ENCODE measurements at regions not wholly inside any gene's neighbourhood (a gene's known extent, or its start where the extent isn't known, plus 50 kb on each side); places are given as distances from the start of the nearest gene placed in this dataset.

DNA sequence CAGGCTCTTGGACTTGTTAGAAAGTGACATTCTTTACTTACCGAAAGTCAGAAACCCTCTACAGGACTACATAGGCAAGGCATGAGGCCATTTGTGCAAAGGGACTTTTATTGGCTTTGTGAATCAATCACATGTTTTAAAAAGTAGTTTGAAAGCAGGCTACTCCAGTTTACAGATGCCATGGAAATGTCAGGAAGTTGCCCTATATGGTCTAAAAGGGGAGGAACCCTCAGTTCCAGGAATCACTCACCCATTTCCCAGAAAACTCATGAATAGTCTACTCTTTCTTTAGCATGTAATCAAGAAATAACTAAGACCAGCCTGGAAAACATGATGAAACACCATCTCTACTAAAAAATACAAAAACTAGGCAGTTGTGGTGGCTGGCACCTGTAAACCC is 51.0 kb upstream of the MKRN3 start:
- Histone ChIP-seq H3K4me3 (ENCODE audit: control insufficient read depth in 2 of 3, extremely low read depth in 1 of 3, insufficient read depth in 2 of 3, low read depth in 1 of 3, low read length in 3 of 3) (no peak overlapping the region), H3K4me2 (ENCODE audit: control insufficient read depth, extremely low read depth, insufficient read depth, low read depth, low read length) (no peak overlapping the region), H3K79me2 (ENCODE audit: control insufficient read depth, insufficient read depth, low read length) (no peaks in the 10 kb centered on the region), H2AFZ (ENCODE audit: control insufficient read depth, low read length) (no peak overlapping the region), H3K4me1 (ENCODE audit: control insufficient read depth, extremely low read depth, insufficient read depth, low read length) (no peaks in the 10 kb centered on the region), H3K9me3 (ENCODE audit: control insufficient read depth, low read depth, low read length) (peaks cover 2% of the 10 kb centered on the region), H3K9me1 (ENCODE audit: control insufficient read depth, extremely low read depth, insufficient read depth, low read length) (no peaks in the 10 kb centered on the region), H3K27ac (ENCODE audit: control insufficient read depth, insufficient read depth, low read length) (no peak overlapping the region), H3K9ac (ENCODE audit: control insufficient read depth, extremely low read depth, insufficient read depth, low read length) (no peak overlapping the region), H3K36me3 (ENCODE audit: control insufficient read depth in 2 of 2, extremely low read depth in 1 of 2, insufficient read depth in 2 of 2, low read length in 2 of 2) (no peaks in the 10 kb centered on the region), H4K20me1 (ENCODE audit: control insufficient read depth, extremely low read depth, insufficient read depth, low read length) (no peaks in the 10 kb centered on the region), H3K27me3 (ENCODE audit: control insufficient read depth, extremely low read depth, insufficient read depth, low read length) (no peaks in the 10 kb centered on the region)
- no peak for TF ChIP-seq EZH2 (IDR thresholded peaks at IDR 0.05; ENCODE audit: low read length)
- TF ChIP-seq, protein P1, sequence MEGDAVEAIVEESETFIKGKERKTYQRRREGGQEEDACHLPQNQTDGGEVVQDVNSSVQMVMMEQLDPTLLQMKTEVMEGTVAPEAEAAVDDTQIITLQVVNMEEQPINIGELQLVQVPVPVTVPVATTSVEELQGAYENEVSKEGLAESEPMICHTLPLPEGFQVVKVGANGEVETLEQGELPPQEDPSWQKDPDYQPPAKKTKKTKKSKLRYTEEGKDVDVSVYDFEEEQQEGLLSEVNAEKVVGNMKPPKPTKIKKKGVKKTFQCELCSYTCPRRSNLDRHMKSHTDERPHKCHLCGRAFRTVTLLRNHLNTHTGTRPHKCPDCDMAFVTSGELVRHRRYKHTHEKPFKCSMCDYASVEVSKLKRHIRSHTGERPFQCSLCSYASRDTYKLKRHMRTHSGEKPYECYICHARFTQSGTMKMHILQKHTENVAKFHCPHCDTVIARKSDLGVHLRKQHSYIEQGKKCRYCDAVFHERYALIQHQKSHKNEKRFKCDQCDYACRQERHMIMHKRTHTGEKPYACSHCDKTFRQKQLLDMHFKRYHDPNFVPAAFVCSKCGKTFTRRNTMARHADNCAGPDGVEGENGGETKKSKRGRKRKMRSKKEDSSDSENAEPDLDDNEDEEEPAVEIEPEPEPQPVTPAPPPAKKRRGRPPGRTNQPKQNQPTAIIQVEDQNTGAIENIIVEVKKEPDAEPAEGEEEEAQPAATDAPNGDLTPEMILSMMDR (optimal IDR thresholded peaks at IDR 0.05 in 1 of 3, IDR thresholded peaks at IDR 0.05 in 1 of 3, conservative IDR thresholded peaks at IDR 0.05 in 1 of 3; ENCODE audit: extremely low read depth in 1 of 3, insufficient read depth in 2 of 3, low read length in 3 of 3) = no peak
- dilution Hi-C loops (cut with MboI; ENCODE audit: extremely low pct_ligation_motif_present, low sequenced_read_pairs) = no loop called here
- FAIRE-seq (no peak), DNase-seq (ENCODE audit: low read depth, low spot score) (no peak)

DNA sequence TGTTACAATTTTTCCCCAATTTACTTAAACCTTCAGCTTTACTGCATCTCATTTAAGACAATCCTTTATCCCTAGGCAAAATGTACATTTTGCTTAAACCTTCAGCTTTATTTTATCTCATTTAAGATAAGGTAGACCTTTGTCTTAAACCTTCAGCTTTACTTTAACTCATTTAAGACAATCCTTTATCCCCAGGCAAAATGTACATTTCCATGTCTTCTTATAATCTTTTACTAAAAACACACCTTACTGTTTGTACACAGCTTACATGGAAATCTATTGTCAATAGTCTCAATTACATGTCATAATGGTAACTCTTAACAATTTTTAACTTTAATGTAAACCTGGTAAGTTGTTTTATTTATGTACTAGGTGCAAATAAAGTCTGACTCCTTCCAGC is 58.7 kb upstream of the MKRN3 start:
- no peak for DNase-seq (ENCODE audit: low read depth, low spot score)
- H3K27me3 ChIP-seq (ENCODE audit: control insufficient read depth, extremely low read depth, insufficient read depth, low read length) = no peaks in the 10 kb centered on the region
- no peak overlapping the region for H3K9ac ChIP-seq (ENCODE audit: control insufficient read depth, extremely low read depth, insufficient read depth, low read length)
- H3K36me3 ChIP-seq (ENCODE audit: control insufficient read depth in 2 of 2, extremely low read depth in 1 of 2, insufficient read depth in 2 of 2, low read length in 2 of 2) = no peaks in the 10 kb centered on the region
- H4K20me1 ChIP-seq (ENCODE audit: control insufficient read depth, extremely low read depth, insufficient read depth, low read length) = no peaks in the 10 kb centered on the region
- H3K79me2 ChIP-seq (ENCODE audit: control insufficient read depth, insufficient read depth, low read length) = no peaks in the 10 kb centered on the region
- H3K9me3 ChIP-seq (ENCODE audit: control insufficient read depth, low read depth, low read length) = no peaks in the 10 kb centered on the region
- H2AFZ ChIP-seq (ENCODE audit: control insufficient read depth, low read length) = no peak overlapping the region
- no peak overlapping the region for H3K4me2 ChIP-seq (ENCODE audit: control insufficient read depth, extremely low read depth, insufficient read depth, low read depth, low read length)
- no peak overlapping the region for H3K27ac ChIP-seq (ENCODE audit: control insufficient read depth, insufficient read depth, low read length)
- TF ChIP-seq, protein P1 (optimal IDR thresholded peaks at IDR 0.05 in 1 of 3, IDR thresholded peaks at IDR 0.05 in 1 of 3, conservative IDR thresholded peaks at IDR 0.05 in 1 of 3; ENCODE audit: extremely low read depth in 1 of 3, insufficient read depth in 2 of 3, low read length in 3 of 3) = no peak
- TF ChIP-seq EZH2 (IDR thresholded peaks at IDR 0.05; ENCODE audit: low read length) = no peak
- no peak overlapping the region for H3K4me3 ChIP-seq (ENCODE audit: control insufficient read depth in 2 of 3, extremely low read depth in 1 of 3, insufficient read depth in 2 of 3, low read depth in 1 of 3, low read length in 3 of 3)
- H3K4me1 ChIP-seq (ENCODE audit: control insufficient read depth, extremely low read depth, insufficient read depth, low read length) = no peaks in the 10 kb centered on the region
- no peak for FAIRE-seq
- no peaks in the 10 kb centered on the region for H3K9me1 ChIP-seq (ENCODE audit: control insufficient read depth, extremely low read depth, insufficient read depth, low read length)
- dilution Hi-C loops (cut with MboI; ENCODE audit: extremely low pct_ligation_motif_present, low sequenced_read_pairs) = no loop called here

All from keratinocyte (primary cell).